IPS-20b (cell line): ENCODE measurements at regions not wholly inside any gene's neighbourhood (a gene's known extent, or its start where the extent isn't known, plus 50 kb on each side); places are given as distances from the start of the nearest gene placed in this dataset.

ENCODE experiments used
- H3K27ac ChIP-seq: one replicate; pipeline ENCODE4 v1.5.1; 2013; ENCODE audit warnings: low read length
- H3K27me3 ChIP-seq: 2 replicates; pipeline ENCODE4 v1.6.1; 2013; ENCODE audit warnings: mild to moderate bottlenecking, low read length, inconsistent platforms; ENCODE audit not compliant: insufficient read depth
- H3K36me3 ChIP-seq: 2 replicates; pipeline ENCODE4 v1.6.1; 2013; ENCODE audit warnings: low read depth, mild to moderate bottlenecking, inconsistent platforms, low read length, moderate library complexity; ENCODE audit not compliant: insufficient read depth
- H3K4me1 ChIP-seq: 2 replicates; pipeline ENCODE4 v1.6.1; 2013; ENCODE audit warnings: mild to moderate bottlenecking, control low read depth, inconsistent platforms, low read length, moderate library complexity; ENCODE audit not compliant: insufficient read depth
- H3K4me3 ChIP-seq: 2 replicates; pipeline ENCODE4 v1.5.1; 2013; ENCODE audit warnings: mild to moderate bottlenecking, low read length, inconsistent platforms
- H3K9ac ChIP-seq: 2 replicates; pipeline ENCODE4 v1.6.1; 2013; ENCODE audit warnings: low read depth, mild to moderate bottlenecking, inconsistent platforms, low read length, moderate library complexity
- H3K9me3 ChIP-seq: 2 replicates; pipeline ENCODE4 v1.6.1; 2013; ENCODE audit warnings: mild to moderate bottlenecking, low read depth, low read length, inconsistent platforms; ENCODE audit not compliant: insufficient read depth

- H3K27me3 ChIP-seq, result no peaks in the 10 kb centered on the region
- H3K36me3 ChIP-seq, result no peaks in the 10 kb centered on the region
- H3K4me1 ChIP-seq, result peaks cover 25% of the 10 kb centered on the region
- no peak overlapping the region for H3K4me3 ChIP-seq
- H3K27ac ChIP-seq, result no peak overlapping the region
- H3K9ac ChIP-seq, result no peak overlapping the region
- no peaks in the 10 kb centered on the region for H3K9me3 ChIP-seq
These were observed 1094.9 kb upstream of the EEF2KMT start for GRCh38 chr16:6192532-6192931.

- H3K4me3 ChIP-seq, result no peak overlapping the region
- H3K9ac ChIP-seq, result no peak overlapping the region
- no peaks in the 10 kb centered on the region for H3K9me3 ChIP-seq
- H3K36me3 ChIP-seq, result no peaks in the 10 kb centered on the region
- no peaks in the 10 kb centered on the region for H3K27me3 ChIP-seq
- peaks cover 11% of the 10 kb centered on the region; the same call in 1 of the 2 replicates for H3K4me1 ChIP-seq
- no peak overlapping the region for H3K27ac ChIP-seq
These were observed 1093.2 kb upstream of the EEF2KMT start for GRCh38 chr16:6190776-6191175.

- H3K4me1 ChIP-seq, result peaks cover 4% of the 10 kb centered on the region; the same call in 1 of the 2 replicates
- H3K27ac ChIP-seq, result no peak overlapping the region
- no peaks in the 10 kb centered on the region for H3K27me3 ChIP-seq
- H3K4me3 ChIP-seq, result no peak overlapping the region
- no peaks in the 10 kb centered on the region for H3K9me3 ChIP-seq
- no peaks in the 10 kb centered on the region for H3K36me3 ChIP-seq
- H3K9ac ChIP-seq, result no peak overlapping the region
These were observed 1091.6 kb upstream of the EEF2KMT start for GRCh38 chr16:6189216-6189615.

GRCh38 chr16:6177616-6178180 is 1080.1 kb upstream of the EEF2KMT start:
- H3K4me3 ChIP-seq, result no peak overlapping the region

GRCh38 chr16:6170022-6170421 is 1072.4 kb upstream of the EEF2KMT start:
- Histone ChIP-seq H3K27me3 (no peaks in the 10 kb centered on the region), H3K36me3 (no peaks in the 10 kb centered on the region), H3K9ac (no peak overlapping the region), H3K27ac (no peak overlapping the region), H3K4me1 (peaks cover 5% of the 10 kb centered on the region; the same call in 1 of the 2 replicates), H3K4me3 (no peak overlapping the region), H3K9me3 (no peaks in the 10 kb centered on the region)

More at GRCh38 chr16:6177616-6178180, 1080.1 kb upstream of the EEF2KMT start:
- H3K4me1 ChIP-seq, result peaks cover 7% of the 10 kb centered on the region; the same call in 1 of the 2 replicates
- no peak overlapping the region for H3K9ac ChIP-seq
- no peaks in the 10 kb centered on the region for H3K27me3 ChIP-seq
- H3K9me3 ChIP-seq, result no peaks in the 10 kb centered on the region
- no peaks in the 10 kb centered on the region for H3K36me3 ChIP-seq
- H3K27ac ChIP-seq, result no peak overlapping the region

- Histone ChIP-seq H3K9me3 (no peaks in the 10 kb centered on the region), H3K4me1 (peaks cover 10% of the 10 kb centered on the region; the same call in 1 of the 2 replicates), H3K27me3 (no peaks in the 10 kb centered on the region), H3K4me3 (no peak overlapping the region), H3K9ac (no peak overlapping the region), H3K36me3 (no peaks in the 10 kb centered on the region), H3K27ac (no peak overlapping the region)
These were observed 1067.9 kb upstream of the EEF2KMT start for GRCh38 chr16:6165330-6165979.

GRCh38 chr16:6160871-6161270 is 1063.3 kb upstream of the EEF2KMT start:
- H3K27ac ChIP-seq, result no peak overlapping the region
- peaks cover 10% of the 10 kb centered on the region; the same call in 1 of the 2 replicates for H3K4me1 ChIP-seq
- no peak overlapping the region for H3K4me3 ChIP-seq
- H3K27me3 ChIP-seq, result no peaks in the 10 kb centered on the region
- no peak overlapping the region for H3K9ac ChIP-seq
- no peaks in the 10 kb centered on the region for H3K36me3 ChIP-seq
- no peaks in the 10 kb centered on the region for H3K9me3 ChIP-seq

- H3K9me3 ChIP-seq, result no peaks in the 10 kb centered on the region
- H3K27ac ChIP-seq, result no peak overlapping the region
- no peak overlapping the region for H3K4me3 ChIP-seq
- H3K4me1 ChIP-seq, result peaks cover 6% of the 10 kb centered on the region; the same call in 1 of the 2 replicates
- no peaks in the 10 kb centered on the region for H3K27me3 ChIP-seq
- H3K9ac ChIP-seq, result no peak overlapping the region
- H3K36me3 ChIP-seq, result no peaks in the 10 kb centered on the region
These were observed 1062.7 kb upstream of the EEF2KMT start for GRCh38 chr16:6160303-6160702.

- no peaks in the 10 kb centered on the region for H3K4me1 ChIP-seq
- H3K27me3 ChIP-seq, result no peaks in the 10 kb centered on the region
- H3K9me3 ChIP-seq, result no peaks in the 10 kb centered on the region
- H3K27ac ChIP-seq, result no peak overlapping the region
- no peaks in the 10 kb centered on the region for H3K36me3 ChIP-seq
- no peak overlapping the region for H3K4me3 ChIP-seq
- H3K9ac ChIP-seq, result no peak overlapping the region
These were observed 1060.2 kb upstream of the EEF2KMT start for GRCh38 chr16:6157806-6158205.

- no peaks in the 10 kb centered on the region for H3K9me3 ChIP-seq
- H3K4me1 ChIP-seq, result no peaks in the 10 kb centered on the region
- H3K27ac ChIP-seq, result no peak overlapping the region
- no peak overlapping the region for H3K4me3 ChIP-seq
- no peaks in the 10 kb centered on the region for H3K36me3 ChIP-seq
- no peaks in the 10 kb centered on the region for H3K27me3 ChIP-seq
- H3K9ac ChIP-seq, result no peak overlapping the region
These were observed 1057.7 kb upstream of the EEF2KMT start for GRCh38 chr16:6155271-6155670.

- Histone ChIP-seq H3K36me3 (no peaks in the 10 kb centered on the region), H3K27ac (no peak overlapping the region), H3K9me3 (no peaks in the 10 kb centered on the region), H3K4me1 (no peaks in the 10 kb centered on the region), H3K27me3 (no peaks in the 10 kb centered on the region), H3K4me3 (no peak overlapping the region), H3K9ac (no peak overlapping the region)
These were observed 1056.3 kb upstream of the EEF2KMT start for GRCh38 chr16:6153901-6154300.

GRCh38 chr16:6149031-6149430 is 1051.4 kb upstream of the EEF2KMT start:
- H3K9me3 ChIP-seq, result no peaks in the 10 kb centered on the region
- no peaks in the 10 kb centered on the region for H3K27me3 ChIP-seq
- no peak overlapping the region for H3K4me3 ChIP-seq
- no peaks in the 10 kb centered on the region for H3K36me3 ChIP-seq
- H3K4me1 ChIP-seq, result no peaks in the 10 kb centered on the region
- H3K27ac ChIP-seq, result no peak overlapping the region
- H3K9ac ChIP-seq, result no peak overlapping the region
